GM12878 (cell line): ENCODE measurements at regions not wholly inside any gene's neighbourhood (a gene's known extent, or its start where the extent isn't known, plus 50 kb on each side); places are given as distances from the start of the nearest gene placed in this dataset.

Experiments
- ATAC-seq: fragments of 200-7000 bp; cut with Tn5 transposase; 3 replicates; pipeline ENCODE4 v1.9.1; 2020; ENCODE audit warnings: mild to moderate bottlenecking, moderate library complexity
- BruUV-seq: library from RNA; stranded (reverse); fragments of 400-500 nt; replicated peaks from 2 replicates; lab custom pipeline; 2021; lab: Mats Ljungman, UMichigan
- CTCF ChIA-PET: fragments of 300-600 bp; sonication (Branson Sonifier 250); formaldehyde crosslinking; extraction: SDS; loops from one replicate; lab custom pipeline; 2021; ENCODE audit warnings: inconsistent platforms; lab: Yijun Ruan, JAX
- POLR2A ChIA-PET: fragments of 350-600 bp; formaldehyde crosslinking; extraction: SDS; loops from one replicate; lab custom pipeline; 2021; ENCODE audit warnings: inconsistent platforms; lab: Charles Lee
- RAD21 ChIA-PET: fragments of 300-600 bp; sonication (Branson Sonifier 250); formaldehyde crosslinking; loops from one replicate; lab custom pipeline; 2023; ENCODE audit warnings: antibody characterized with exemption; ENCODE audit not compliant: unreplicated experiment; lab: Charles Lee
- SMC1A ChIA-PET: fragments of 300-600 bp; sonication (Branson Sonifier 250); formaldehyde crosslinking; loops from one replicate; lab custom pipeline; 2023; ENCODE audit not compliant: unreplicated experiment, uncharacterized antibody; lab: Charles Lee
- DNase-seq: peaks from one replicate; pipeline ENCODE4 v3.0.0-alpha.2; 2011; ENCODE audit warnings: low read depth, low spot score
- FAIRE-seq: peaks from 3 replicates; lab custom pipeline; 2011; peaks lifted over from hg19 to GRCh38; lab: Jason Lieb, UNC
- H2AFZ ChIP-seq: 2 replicates; pipeline ENCODE4 v1.6.0; 2011; ENCODE audit warnings: low read depth, low read length, control low read depth; ENCODE audit not compliant: control insufficient read depth
- H3K27ac ChIP-seq: 2 replicates; pipeline ENCODE4 v1.5.1; 2011; ENCODE audit warnings: control low read depth; ENCODE audit not compliant: control insufficient read depth, insufficient read depth
- H3K27me3 ChIP-seq, 2 experiments: replicated peaks in 1 of 2; 2 replicates each; pipeline versions ENCODE4 v1.6.0 to v1.6.1; 2011; ENCODE audit warnings: low read length in 1 of 2; ENCODE audit not compliant: control insufficient read depth in 2 of 2, insufficient read depth in 2 of 2
- H3K36me3 ChIP-seq, 2 experiments: 2 replicates each; pipeline ENCODE4 v1.5.1; 2011; ENCODE audit warnings: low read length in 1 of 2; ENCODE audit not compliant: control insufficient read depth in 2 of 2, insufficient read depth in 2 of 2
- H3K4me1 ChIP-seq: 2 replicates; pipeline ENCODE4 v1.6.1; 2011; ENCODE audit warnings: mild to moderate bottlenecking, low read length, moderate library complexity, mixed read lengths; ENCODE audit not compliant: control insufficient read depth, insufficient read depth
- H3K4me2 ChIP-seq: 2 replicates; pipeline ENCODE4 v1.6.0; 2011; ENCODE audit warnings: control low read depth; ENCODE audit not compliant: control insufficient read depth, insufficient read depth
- H3K4me3 ChIP-seq: fragments of 200-600 bp; sonication (generic); 2 replicates; pipeline ENCODE4 v1.5.1; 2016
- H3K79me2 ChIP-seq: 2 replicates; pipeline ENCODE4 v1.6.0; 2011; ENCODE audit warnings: low read length; ENCODE audit not compliant: control insufficient read depth, insufficient read depth
- H3K9ac ChIP-seq: 2 replicates; pipeline ENCODE4 v1.8.0; 2011; ENCODE audit warnings: low read length, control low read depth, mixed read lengths; ENCODE audit not compliant: control insufficient read depth, insufficient read depth
- H3K9me3 ChIP-seq: replicated peaks from 3 replicates; pipeline ENCODE4 v1.5.1; 2011; ENCODE audit warnings: mild to moderate bottlenecking, low read length; ENCODE audit not compliant: control insufficient read depth, insufficient read depth
- H4K20me1 ChIP-seq: 2 replicates; pipeline ENCODE4 v1.6.0; 2011; ENCODE audit not compliant: control insufficient read depth, insufficient read depth
- BACH1 ChIP-seq: fragments of 450-650 bp; IDR thresholded peaks from 2 replicates; pipeline ENCODE4 v1.6.1; 2017; ENCODE audit warnings: mild to moderate bottlenecking, borderline replicate concordance
- CEBPB ChIP-seq, 2 experiments: fragments of 150-350 bp in 1 of 2; IDR thresholded peaks; 2 replicates each; pipeline ENCODE4 v1.6.1; 2012 to 2014; ENCODE audit warnings: low read depth in 2 of 2, low read length in 2 of 2, borderline replicate concordance in 1 of 2, inconsistent platforms in 1 of 2
- JUNB ChIP-seq: IDR thresholded peaks from 2 replicates; pipeline ENCODE4 v1.6.1; 2016; ENCODE audit warnings: antibody characterized with exemption, mild to moderate bottlenecking
- KDM1A ChIP-seq: fragments of 200-600 bp; sonication (generic); IDR thresholded peaks from 2 replicates; pipeline ENCODE4 v1.6.1; 2016; ENCODE audit warnings: borderline replicate concordance
- NRF1 ChIP-seq: conservative IDR thresholded peaks from 2 replicates; pipeline ENCODE4 v1.6.1; 2011; ENCODE audit warnings: mild to moderate bottlenecking, low read depth, low read length, improper control_type of control experiment
- PAX5 ChIP-seq: IDR thresholded peaks from 2 replicates; pipeline ENCODE4 v1.6.1; 2011; ENCODE audit warnings: low read depth, low read length, borderline replicate concordance
- PML ChIP-seq: IDR thresholded peaks from 2 replicates; pipeline ENCODE4 v1.6.1; 2012; ENCODE audit warnings: low read length, inconsistent platforms
- SIN3A ChIP-seq: IDR thresholded peaks from 2 replicates; pipeline ENCODE4 v1.6.1; 2012; ENCODE audit warnings: low read depth, low read length, improper control_type of control experiment
- SMC3 ChIP-seq: IDR thresholded peaks from 2 replicates; pipeline ENCODE4 v1.6.1; 2011; ENCODE audit warnings: low read length, improper control_type of control experiment, borderline replicate concordance
- ZNF622 ChIP-seq: fragments of 450-650 bp; IDR thresholded peaks from 2 replicates; pipeline ENCODE4 v1.6.1; 2017; ENCODE audit warnings: mild to moderate bottlenecking, inconsistent platforms
- ZSCAN29 ChIP-seq: fragments of 450-650 bp; IDR thresholded peaks from 2 replicates; pipeline ENCODE4 v1.6.1; 2017; ENCODE audit warnings: mild to moderate bottlenecking, moderate library complexity
- WGBS: methylation state at CpG from one replicate; pipeline ENCODE4 v1.1.6; 2016; ENCODE audit warnings: low lambda C conversion rate; ENCODE audit not compliant: insufficient replicate concordance, insufficient coverage; ENCODE audit errors: missing lambda C conversion rate; 5-methylcytosine and 5-hydroxymethylcytosine counted together
- in situ Hi-C: fragments of 300-500 bp; cut with MboI; formaldehyde crosslinking; loops from 9 replicates; pipeline ENCODE4 v1.14.3; 2018; ENCODE audit warnings: mixed read lengths
- intact Hi-C: fragments of 100-400 bp; cut with micrococcal nuclease; formaldehyde crosslinking; loops from one replicate; pipeline ENCODE4 v1.14.2; 2022; ENCODE audit not compliant: unreplicated experiment
- TF ChIP-seq, protein P1 (sequence below): fragments of 450-650 bp; formaldehyde crosslinking; IDR thresholded peaks from 2 replicates; pipeline ENCODE4 v1.4.0; 2022; ENCODE audit warnings: mild to moderate bottlenecking, moderate library complexity
- TF ChIP-seq, protein P2 (sequence below): fragments of 150-350 bp; IDR thresholded peaks from 2 replicates; pipeline ENCODE4 v1.6.1; 2014; ENCODE audit warnings: mild to moderate bottlenecking, low read depth, low read length
- TF ChIP-seq, protein P3 (sequence below): fragments of 450-650 bp; IDR thresholded peaks from 2 replicates; pipeline ENCODE4 v1.6.1; 2017; ENCODE audit warnings: mild to moderate bottlenecking, low read depth, inconsistent platforms; ENCODE audit not compliant: poor library complexity, severe bottlenecking

DNA sequence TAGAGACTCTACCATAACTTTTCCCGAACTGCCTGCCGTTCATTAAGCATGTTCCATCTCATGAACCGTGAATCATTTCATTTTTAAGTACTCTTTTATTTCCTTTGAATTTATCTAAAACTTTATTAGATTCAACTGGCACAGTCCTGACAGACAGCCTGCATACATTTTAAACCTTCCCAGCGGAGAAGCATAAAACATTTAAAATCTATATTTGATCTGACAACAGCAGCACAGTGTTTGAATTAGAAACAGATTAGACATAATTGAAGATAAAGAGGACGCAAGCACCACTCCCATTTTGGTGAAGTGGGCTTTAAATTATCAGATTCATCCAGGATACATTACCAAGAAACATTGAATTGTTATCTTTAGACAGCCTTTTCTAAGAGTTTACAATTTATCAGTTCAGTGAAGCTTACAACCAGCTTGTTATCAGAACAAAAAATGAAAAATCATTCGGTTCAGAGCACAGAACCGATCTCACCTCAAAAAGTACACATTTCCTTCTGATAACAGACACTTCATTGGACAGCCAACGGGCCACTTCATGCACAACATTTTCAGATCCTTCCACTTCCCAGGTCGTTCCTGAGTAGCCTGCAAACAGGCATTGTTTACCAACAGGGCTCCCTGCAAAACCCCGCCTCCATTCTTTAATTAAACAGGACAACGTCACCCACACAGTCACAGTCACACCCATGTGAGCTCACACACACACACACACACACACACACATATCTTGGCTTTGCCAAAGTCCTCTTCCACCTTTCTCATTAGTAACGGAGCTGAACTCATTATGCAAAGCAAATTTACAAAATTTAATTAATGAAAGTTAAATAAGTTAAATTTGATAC lies 171.2 kb downstream of the SP3 start:
- no peak for ATAC-seq
- Histone ChIP-seq H3K27ac (no peak overlapping the region), H3K9me3 (no peaks in the 10 kb centered on the region), H3K4me2 (no peak overlapping the region), H3K27me3 (peaks cover 0 to 2% of the 10 kb centered on the region in 2 experiments; a peak in 1 of 4 replicates), H3K4me3 (no peak overlapping the region), H3K4me1 (no peaks in the 10 kb centered on the region), H3K9ac (no peak overlapping the region), H3K36me3 (no peaks in the 10 kb centered on the region), H4K20me1 (no peaks in the 10 kb centered on the region), H3K79me2 (no peaks in the 10 kb centered on the region), H2AFZ (no peak overlapping the region)
- no TSS peak for BruUV-seq
- WGBS = 31% methylated on average over 12 of the region's 12 CpGs
- CTCF ChIA-PET = no interaction called here
- FAIRE-seq = no peak
- DNase-seq = no peak
- TF ChIP-seq NRF1 (no peak), PAX5 (no peak), ZSCAN29 (no peak), SMC3 (no peak), BACH1 (no peak), SIN3A (no peak), JUNB (no peak), PML (no peak), CEBPB (IDR thresholded peaks at IDR 0.05; ENCODE audit: borderline replicate concordance in 1 of 2, low read depth in 2 of 2, low read length in 2 of 2) (no peak), ZNF622 (no peak), KDM1A (no peak)
- TF ChIP-seq, protein P1, sequence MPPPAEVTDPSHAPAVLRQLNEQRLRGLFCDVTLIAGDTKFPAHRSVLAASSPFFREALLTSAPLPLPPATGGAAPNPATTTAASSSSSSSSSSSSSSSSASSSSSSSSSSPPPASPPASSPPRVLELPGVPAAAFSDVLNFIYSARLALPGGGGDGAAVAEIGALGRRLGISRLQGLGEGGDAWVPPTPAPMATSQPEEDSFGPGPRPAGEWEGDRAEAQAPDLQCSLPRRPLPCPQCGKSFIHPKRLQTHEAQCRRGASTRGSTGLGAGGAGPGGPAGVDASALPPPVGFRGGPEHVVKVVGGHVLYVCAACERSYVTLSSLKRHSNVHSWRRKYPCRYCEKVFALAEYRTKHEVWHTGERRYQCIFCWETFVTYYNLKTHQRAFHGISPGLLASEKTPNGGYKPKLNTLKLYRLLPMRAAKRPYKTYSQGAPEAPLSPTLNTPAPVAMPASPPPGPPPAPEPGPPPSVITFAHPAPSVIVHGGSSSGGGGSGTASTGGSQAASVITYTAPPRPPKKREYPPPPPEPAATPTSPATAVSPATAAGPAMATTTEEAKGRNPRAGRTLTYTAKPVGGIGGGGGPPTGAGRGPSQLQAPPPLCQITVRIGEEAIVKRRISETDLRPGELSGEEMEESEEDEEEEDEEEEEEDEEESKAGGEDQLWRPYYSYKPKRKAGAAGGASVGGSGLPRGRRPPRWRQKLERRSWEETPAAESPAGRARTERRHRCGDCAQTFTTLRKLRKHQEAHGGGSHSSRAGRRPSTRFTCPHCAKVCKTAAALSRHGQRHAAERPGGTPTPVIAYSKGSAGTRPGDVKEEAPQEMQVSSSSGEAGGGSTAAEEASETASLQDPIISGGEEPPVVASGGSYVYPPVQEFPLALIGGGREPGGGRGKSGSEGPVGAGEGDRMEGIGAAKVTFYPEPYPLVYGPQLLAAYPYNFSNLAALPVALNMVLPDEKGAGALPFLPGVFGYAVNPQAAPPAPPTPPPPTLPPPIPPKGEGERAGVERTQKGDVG (CRISPR knock-in tag) = no peak
- TF ChIP-seq, protein P2, sequence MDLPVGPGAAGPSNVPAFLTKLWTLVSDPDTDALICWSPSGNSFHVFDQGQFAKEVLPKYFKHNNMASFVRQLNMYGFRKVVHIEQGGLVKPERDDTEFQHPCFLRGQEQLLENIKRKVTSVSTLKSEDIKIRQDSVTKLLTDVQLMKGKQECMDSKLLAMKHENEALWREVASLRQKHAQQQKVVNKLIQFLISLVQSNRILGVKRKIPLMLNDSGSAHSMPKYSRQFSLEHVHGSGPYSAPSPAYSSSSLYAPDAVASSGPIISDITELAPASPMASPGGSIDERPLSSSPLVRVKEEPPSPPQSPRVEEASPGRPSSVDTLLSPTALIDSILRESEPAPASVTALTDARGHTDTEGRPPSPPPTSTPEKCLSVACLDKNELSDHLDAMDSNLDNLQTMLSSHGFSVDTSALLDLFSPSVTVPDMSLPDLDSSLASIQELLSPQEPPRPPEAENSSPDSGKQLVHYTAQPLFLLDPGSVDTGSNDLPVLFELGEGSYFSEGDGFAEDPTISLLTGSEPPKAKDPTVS = no peak
- TF ChIP-seq, protein P3, sequence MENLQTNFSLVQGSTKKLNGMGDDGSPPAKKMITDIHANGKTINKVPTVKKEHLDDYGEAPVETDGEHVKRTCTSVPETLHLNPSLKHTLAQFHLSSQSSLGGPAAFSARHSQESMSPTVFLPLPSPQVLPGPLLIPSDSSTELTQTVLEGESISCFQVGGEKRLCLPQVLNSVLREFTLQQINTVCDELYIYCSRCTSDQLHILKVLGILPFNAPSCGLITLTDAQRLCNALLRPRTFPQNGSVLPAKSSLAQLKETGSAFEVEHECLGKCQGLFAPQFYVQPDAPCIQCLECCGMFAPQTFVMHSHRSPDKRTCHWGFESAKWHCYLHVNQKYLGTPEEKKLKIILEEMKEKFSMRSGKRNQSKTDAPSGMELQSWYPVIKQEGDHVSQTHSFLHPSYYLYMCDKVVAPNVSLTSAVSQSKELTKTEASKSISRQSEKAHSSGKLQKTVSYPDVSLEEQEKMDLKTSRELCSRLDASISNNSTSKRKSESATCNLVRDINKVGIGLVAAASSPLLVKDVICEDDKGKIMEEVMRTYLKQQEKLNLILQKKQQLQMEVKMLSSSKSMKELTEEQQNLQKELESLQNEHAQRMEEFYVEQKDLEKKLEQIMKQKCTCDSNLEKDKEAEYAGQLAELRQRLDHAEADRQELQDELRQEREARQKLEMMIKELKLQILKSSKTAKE = no peak
- in situ Hi-C loops = no loop called here
- SMC1A ChIA-PET = no interaction called here
- POLR2A ChIA-PET = interaction anchor here (0.6 kb wide), 1 partner anchor 746 kb away, joined by 3 read pairs; no protein-coding TSS in a partner anchor
- intact Hi-C loops = no loop called here
- RAD21 ChIA-PET = no interaction called here
